ENCODE measurements at regions not wholly inside any gene's neighbourhood (a gene's known extent, or its start where the extent isn't known, plus 50 kb on each side); places are given as distances from the start of the nearest gene placed in this dataset.
A peak's percentile ranks its signal among the peaks of the same experiment; 100 is the strongest.

DNA sequence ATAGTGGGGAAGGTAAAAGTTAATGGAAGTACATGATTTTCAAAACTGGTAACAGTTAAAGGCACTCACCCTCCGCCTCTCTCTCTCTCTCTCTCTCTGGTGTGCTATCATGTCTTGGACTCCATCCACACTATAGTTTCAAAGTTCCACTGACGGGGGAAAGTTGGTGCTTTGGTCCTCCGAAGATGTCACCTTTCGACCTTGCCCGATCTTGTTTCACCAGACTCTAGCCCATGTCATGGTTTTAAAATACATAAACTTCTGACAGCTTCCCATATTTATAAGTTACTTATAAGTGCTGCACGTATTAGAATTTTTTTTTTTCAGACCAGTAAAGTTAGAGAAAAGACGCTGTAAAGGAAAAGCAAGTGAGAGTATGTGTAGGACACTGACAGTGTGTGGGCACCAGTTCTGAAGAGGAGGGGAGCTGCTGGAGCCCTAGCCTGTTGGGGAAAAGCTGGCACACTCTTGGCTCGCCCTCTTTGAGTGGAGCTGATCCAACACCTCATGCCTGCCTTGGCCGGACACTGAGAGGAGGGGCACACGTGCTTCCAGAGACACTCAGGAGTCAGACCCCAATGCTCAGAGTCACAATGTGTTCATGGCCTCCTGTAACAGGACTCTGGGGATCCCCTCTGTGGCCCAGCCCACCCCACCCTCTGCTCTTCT is 200.5 kb upstream of the TPM1 start:
- no peak overlapping the region for H2AFZ ChIP-seq (ENCODE audit: low read length)
- H3K9me3 ChIP-seq (ENCODE audit: control insufficient read depth, insufficient read depth, low read depth, low read length) = no peaks in the 10 kb centered on the region
- TF ChIP-seq EZH2 (IDR thresholded peaks at IDR 0.05; ENCODE audit: low read length, missing control alignments) = no peak
- TF ChIP-seq, protein P1, sequence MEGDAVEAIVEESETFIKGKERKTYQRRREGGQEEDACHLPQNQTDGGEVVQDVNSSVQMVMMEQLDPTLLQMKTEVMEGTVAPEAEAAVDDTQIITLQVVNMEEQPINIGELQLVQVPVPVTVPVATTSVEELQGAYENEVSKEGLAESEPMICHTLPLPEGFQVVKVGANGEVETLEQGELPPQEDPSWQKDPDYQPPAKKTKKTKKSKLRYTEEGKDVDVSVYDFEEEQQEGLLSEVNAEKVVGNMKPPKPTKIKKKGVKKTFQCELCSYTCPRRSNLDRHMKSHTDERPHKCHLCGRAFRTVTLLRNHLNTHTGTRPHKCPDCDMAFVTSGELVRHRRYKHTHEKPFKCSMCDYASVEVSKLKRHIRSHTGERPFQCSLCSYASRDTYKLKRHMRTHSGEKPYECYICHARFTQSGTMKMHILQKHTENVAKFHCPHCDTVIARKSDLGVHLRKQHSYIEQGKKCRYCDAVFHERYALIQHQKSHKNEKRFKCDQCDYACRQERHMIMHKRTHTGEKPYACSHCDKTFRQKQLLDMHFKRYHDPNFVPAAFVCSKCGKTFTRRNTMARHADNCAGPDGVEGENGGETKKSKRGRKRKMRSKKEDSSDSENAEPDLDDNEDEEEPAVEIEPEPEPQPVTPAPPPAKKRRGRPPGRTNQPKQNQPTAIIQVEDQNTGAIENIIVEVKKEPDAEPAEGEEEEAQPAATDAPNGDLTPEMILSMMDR (conservative IDR thresholded peaks at IDR 0.05 in 1 of 2, IDR thresholded peaks at IDR 0.05 in 1 of 2; ENCODE audit: low read depth in 1 of 2, low read length in 2 of 2) = no peak
- no peak overlapping the region for H3K4me2 ChIP-seq (ENCODE audit: extremely low read depth, insufficient read depth, low read length)
- H3K27me3 ChIP-seq (ENCODE audit: control insufficient read depth, insufficient read depth, low read length) = no peaks in the 10 kb centered on the region
- H3K36me3 ChIP-seq (ENCODE audit: control insufficient read depth, insufficient read depth, low read length) = no peaks in the 10 kb centered on the region
- H3K27ac ChIP-seq (ENCODE audit: insufficient read depth, low read length) = no peak overlapping the region
- no peaks in the 10 kb centered on the region for H4K20me1 ChIP-seq (ENCODE audit: control insufficient read depth, extremely low read depth, insufficient read depth, low read length)
- H3K79me2 ChIP-seq (ENCODE audit: control insufficient read depth, insufficient read depth, low read length) = no peaks in the 10 kb centered on the region
- no peaks in the 10 kb centered on the region for H3K4me1 ChIP-seq (ENCODE audit: control insufficient read depth, extremely low read depth, insufficient read depth, low read length)
- no peak overlapping the region for H3K4me3 ChIP-seq (replicated peaks in 1 of 4; ENCODE audit: control extremely low read depth in 1 of 4, insufficient read depth in 1 of 4, low read depth in 3 of 4, low read length in 4 of 4)
- DNase-seq (ENCODE audit: low read depth in 2 of 2) = no peak
- no peak overlapping the region for H3K9ac ChIP-seq (ENCODE audit: insufficient read depth, low read length)

DNA sequence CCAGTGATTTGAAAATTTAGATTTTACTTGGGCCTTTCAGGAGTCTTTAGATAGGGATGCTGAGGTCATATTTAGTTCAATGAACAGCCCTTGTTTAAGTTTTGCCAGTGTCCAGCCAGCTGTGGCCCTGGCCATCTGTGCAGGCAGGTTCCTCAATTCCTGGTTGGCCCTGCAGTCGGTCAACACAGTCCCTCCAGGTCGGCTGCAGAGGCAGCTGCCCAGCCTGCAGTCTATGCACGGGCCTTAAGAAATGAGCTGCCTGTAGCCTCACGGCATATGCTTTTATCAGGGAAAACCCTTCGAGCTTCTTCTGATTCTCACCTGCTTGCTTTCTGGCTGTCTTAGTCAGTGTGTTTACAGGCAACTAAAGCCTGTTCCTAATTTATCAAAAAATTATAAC is 199.2 kb upstream of the TPM1 start:
- Histone ChIP-seq H3K4me3 (replicated peaks in 1 of 4; ENCODE audit: control extremely low read depth in 1 of 4, insufficient read depth in 1 of 4, low read depth in 3 of 4, low read length in 4 of 4) (no peak overlapping the region), H3K9me3 (ENCODE audit: control insufficient read depth, insufficient read depth, low read depth, low read length) (no peaks in the 10 kb centered on the region), H3K9ac (ENCODE audit: insufficient read depth, low read length) (no peak overlapping the region), H3K79me2 (ENCODE audit: control insufficient read depth, insufficient read depth, low read length) (no peaks in the 10 kb centered on the region), H2AFZ (ENCODE audit: low read length) (no peak overlapping the region), H3K27me3 (ENCODE audit: control insufficient read depth, insufficient read depth, low read length) (no peaks in the 10 kb centered on the region), H3K4me2 (ENCODE audit: extremely low read depth, insufficient read depth, low read length) (no peak overlapping the region), H3K27ac (ENCODE audit: insufficient read depth, low read length) (no peak overlapping the region), H3K36me3 (ENCODE audit: control insufficient read depth, insufficient read depth, low read length) (no peaks in the 10 kb centered on the region), H4K20me1 (ENCODE audit: control insufficient read depth, extremely low read depth, insufficient read depth, low read length) (no peaks in the 10 kb centered on the region), H3K4me1 (ENCODE audit: control insufficient read depth, extremely low read depth, insufficient read depth, low read length) (no peaks in the 10 kb centered on the region)
- TF ChIP-seq EZH2 (IDR thresholded peaks at IDR 0.05; ENCODE audit: low read length, missing control alignments) = no peak
- TF ChIP-seq, protein P1 (conservative IDR thresholded peaks at IDR 0.05 in 1 of 2, IDR thresholded peaks at IDR 0.05 in 1 of 2; ENCODE audit: low read depth in 1 of 2, low read length in 2 of 2) = no peak
- DNase-seq (ENCODE audit: low read depth in 2 of 2) = no peak

- Histone ChIP-seq H4K20me1 (ENCODE audit: control insufficient read depth, extremely low read depth, insufficient read depth, low read length) (no peaks in the 10 kb centered on the region), H3K27me3 (ENCODE audit: control insufficient read depth, insufficient read depth, low read length) (no peaks in the 10 kb centered on the region), H3K4me2 (ENCODE audit: extremely low read depth, insufficient read depth, low read length) (no peak overlapping the region), H3K79me2 (ENCODE audit: control insufficient read depth, insufficient read depth, low read length) (no peaks in the 10 kb centered on the region), H3K36me3 (ENCODE audit: control insufficient read depth, insufficient read depth, low read length) (no peaks in the 10 kb centered on the region), H3K9me3 (ENCODE audit: control insufficient read depth, insufficient read depth, low read depth, low read length) (no peaks in the 10 kb centered on the region), H3K4me1 (ENCODE audit: control insufficient read depth, extremely low read depth, insufficient read depth, low read length) (no peaks in the 10 kb centered on the region), H2AFZ (ENCODE audit: low read length) (no peak overlapping the region), H3K9ac (ENCODE audit: insufficient read depth, low read length) (no peak overlapping the region), H3K4me3 (replicated peaks in 1 of 4; ENCODE audit: control extremely low read depth in 1 of 4, insufficient read depth in 1 of 4, low read depth in 3 of 4, low read length in 4 of 4) (no peak overlapping the region), H3K27ac (ENCODE audit: insufficient read depth, low read length) (no peak overlapping the region)
- no peak for TF ChIP-seq EZH2 (IDR thresholded peaks at IDR 0.05; ENCODE audit: low read length, missing control alignments)
- TF ChIP-seq, protein P1 (conservative IDR thresholded peaks at IDR 0.05 in 1 of 2, IDR thresholded peaks at IDR 0.05 in 1 of 2; ENCODE audit: low read depth in 1 of 2, low read length in 2 of 2) = no peak
- DNase-seq (ENCODE audit: low read depth in 2 of 2) = peak in 1 of 2 donors; percentile 49
Measured at GRCh38 chr15:62844564-62845240, 197.8 kb upstream of the TPM1 start.

Data from fibroblast of lung (primary cell).